Fibroblast of lung (primary cell): ENCODE measurements at regions not wholly inside any gene's neighbourhood (a gene's known extent, or its start where the extent isn't known, plus 50 kb on each side); places are given as distances from the start of the nearest gene placed in this dataset.

Experiments used
- DNase-seq, 2 donors: peaks; one replicate each; pipeline versions ENCODE4 v3.0.0 to v3.0.0-alpha.2; 2010; ENCODE audit warnings: low read depth in 2 of 2
- H2AFZ ChIP-seq: 2 replicates; pipeline ENCODE4 v1.5.1; 2012; ENCODE audit warnings: low read length, control low read depth, inconsistent platforms
- H3K27ac ChIP-seq: 2 replicates; pipeline ENCODE4 v1.5.1; 2011; ENCODE audit warnings: low read length, control low read depth; ENCODE audit not compliant: insufficient read depth
- H3K27me3 ChIP-seq: 2 replicates; pipeline ENCODE4 v1.5.1; 2011; ENCODE audit warnings: mild to moderate bottlenecking, low read length; ENCODE audit not compliant: control insufficient read depth, insufficient read depth
- H3K36me3 ChIP-seq: 2 replicates; pipeline ENCODE4 v1.5.1; 2011; ENCODE audit warnings: low read length; ENCODE audit not compliant: control insufficient read depth, insufficient read depth
- H3K4me1 ChIP-seq: 2 replicates; pipeline ENCODE4 v1.5.1; 2011; ENCODE audit warnings: low read length; ENCODE audit not compliant: control insufficient read depth, insufficient read depth; ENCODE audit errors: extremely low read depth
- H3K4me2 ChIP-seq: 2 replicates; pipeline ENCODE4 v1.5.1; 2011; ENCODE audit warnings: low read length, control low read depth; ENCODE audit not compliant: insufficient read depth; ENCODE audit errors: extremely low read depth
- H3K4me3 ChIP-seq, 4 experiments: fragments of 200-600 bp in 1 of 4; sonication (generic) in 1 of 4; replicated peaks in 1 of 4; 2 replicates each; pipeline ENCODE4 v1.5.1; 2011 to 2016; ENCODE audit warnings: low read length in 4 of 4, low read depth in 3 of 4, mild to moderate bottlenecking in 3 of 4, control low read depth in 2 of 4, inconsistent platforms in 1 of 4, mixed read lengths in 1 of 4; ENCODE audit not compliant: insufficient read depth in 1 of 4; ENCODE audit errors: control extremely low read depth in 1 of 4
- H3K79me2 ChIP-seq: 2 replicates; pipeline ENCODE4 v1.5.1; 2012; ENCODE audit warnings: mild to moderate bottlenecking, low read length, inconsistent platforms; ENCODE audit not compliant: control insufficient read depth, insufficient read depth
- H3K9ac ChIP-seq: 2 replicates; pipeline ENCODE4 v1.5.1; 2011; ENCODE audit warnings: mild to moderate bottlenecking, low read length, control low read depth; ENCODE audit not compliant: insufficient read depth
- H3K9me3 ChIP-seq: 2 replicates; pipeline ENCODE4 v1.5.1; 2012; ENCODE audit warnings: low read depth, low read length; ENCODE audit not compliant: control insufficient read depth, insufficient read depth
- H4K20me1 ChIP-seq: 2 replicates; pipeline ENCODE4 v1.5.1; 2011; ENCODE audit warnings: low read length; ENCODE audit not compliant: control insufficient read depth, insufficient read depth; ENCODE audit errors: extremely low read depth
- CTCF ChIP-seq, 2 donors: IDR thresholded peaks in 1 of 2; conservative IDR thresholded peaks in 1 of 2; 1 replicate in 1 of 2; 2 replicates in 1 of 2; pipeline ENCODE4 v1.5.1; 2011 to 2012; ENCODE audit warnings: low read length in 2 of 2, control low read depth in 1 of 2, inconsistent platforms in 1 of 2, low read depth in 1 of 2, mild to moderate bottlenecking in 1 of 2
- EZH2 ChIP-seq: IDR thresholded peaks from 2 replicates; pipeline ENCODE4 v1.5.1; 2012; ENCODE audit warnings: low read length, control low read depth, mild to moderate bottlenecking; ENCODE audit errors: missing control alignments

- Histone ChIP-seq H3K4me2 (no peak overlapping the region), H3K27ac (no peak overlapping the region), H3K79me2 (no peaks in the 10 kb centered on the region), H3K36me3 (no peaks in the 10 kb centered on the region), H3K9ac (no peak overlapping the region), H4K20me1 (no peaks in the 10 kb centered on the region), H2AFZ (no peak overlapping the region), H3K9me3 (no peaks in the 10 kb centered on the region), H3K4me3 (no peak overlapping the region), H3K4me1 (no peaks in the 10 kb centered on the region), H3K27me3 (no peaks in the 10 kb centered on the region)
- DNase-seq = no peak
- TF ChIP-seq EZH2 (no peak), CTCF (conservative IDR thresholded peaks at IDR 0.05 in 1 of 2, IDR thresholded peaks at IDR 0.05 in 1 of 2; ENCODE audit: low read depth in 1 of 2, low read length in 2 of 2) (no peak)
Observed at GRCh38 chr10:130927157-130927556, 384.4 kb downstream of the TCERG1L start.

GRCh38 chr10:130928306-130928705 is 383.2 kb downstream of the TCERG1L start:
- no peaks in the 10 kb centered on the region for H3K27me3 ChIP-seq
- no peaks in the 10 kb centered on the region for H3K9me3 ChIP-seq
- no peak for DNase-seq
- no peak overlapping the region for H3K4me2 ChIP-seq
- no peaks in the 10 kb centered on the region for H3K79me2 ChIP-seq
- H3K4me1 ChIP-seq = no peaks in the 10 kb centered on the region
- no peak overlapping the region for H3K27ac ChIP-seq
- TF ChIP-seq CTCF (conservative IDR thresholded peaks at IDR 0.05 in 1 of 2, IDR thresholded peaks at IDR 0.05 in 1 of 2; ENCODE audit: low read depth in 1 of 2, low read length in 2 of 2) (no peak), EZH2 (no peak)
- H3K4me3 ChIP-seq = no peak overlapping the region
- no peaks in the 10 kb centered on the region for H4K20me1 ChIP-seq
- H3K9ac ChIP-seq = no peak overlapping the region
- no peaks in the 10 kb centered on the region for H3K36me3 ChIP-seq
- H2AFZ ChIP-seq = no peak overlapping the region

- Histone ChIP-seq H3K4me3 (no peak overlapping the region), H3K4me2 (no peak overlapping the region), H3K27ac (no peak overlapping the region), H3K79me2 (no peaks in the 10 kb centered on the region), H2AFZ (no peak overlapping the region), H4K20me1 (no peaks in the 10 kb centered on the region), H3K9me3 (no peaks in the 10 kb centered on the region), H3K9ac (no peak overlapping the region), H3K27me3 (no peaks in the 10 kb centered on the region), H3K4me1 (no peaks in the 10 kb centered on the region), H3K36me3 (no peaks in the 10 kb centered on the region)
- no peak for DNase-seq
- TF ChIP-seq EZH2 = no peak
- TF ChIP-seq CTCF (conservative IDR thresholded peaks at IDR 0.05 in 1 of 2, IDR thresholded peaks at IDR 0.05 in 1 of 2; ENCODE audit: low read depth in 1 of 2, low read length in 2 of 2) = no peak
Observed at GRCh38 chr10:130929422-130930325, 381.8 kb downstream of the TCERG1L start.
